HG03045 (cell line): ENCODE measurements at regions not wholly inside any gene's neighbourhood (a gene's known extent, or its start where the extent isn't known, plus 50 kb on each side); places are given as distances from the start of the nearest gene placed in this dataset.
"Not testable (repeated sequence)": the region's sequence is repeated elsewhere in the genome, so short reads cannot be mapped to it uniquely, and the experiment has no call there.

Experiments
- ATAC-seq: cut with Tn5 transposase; IDR thresholded peaks from one replicate; pipeline ENCODE4 v1.9.1; 2021; ENCODE audit warnings: mild to moderate bottlenecking, moderate library complexity; ENCODE audit not compliant: unreplicated experiment

- no peak for ATAC-seq
These were observed 70.5 kb upstream of the PTCH1 start for GRCh38 chr9:95587021-95587964.

- no peak for ATAC-seq
These were observed 69.6 kb upstream of the PTCH1 start for GRCh38 chr9:95586326-95586725.

DNA sequence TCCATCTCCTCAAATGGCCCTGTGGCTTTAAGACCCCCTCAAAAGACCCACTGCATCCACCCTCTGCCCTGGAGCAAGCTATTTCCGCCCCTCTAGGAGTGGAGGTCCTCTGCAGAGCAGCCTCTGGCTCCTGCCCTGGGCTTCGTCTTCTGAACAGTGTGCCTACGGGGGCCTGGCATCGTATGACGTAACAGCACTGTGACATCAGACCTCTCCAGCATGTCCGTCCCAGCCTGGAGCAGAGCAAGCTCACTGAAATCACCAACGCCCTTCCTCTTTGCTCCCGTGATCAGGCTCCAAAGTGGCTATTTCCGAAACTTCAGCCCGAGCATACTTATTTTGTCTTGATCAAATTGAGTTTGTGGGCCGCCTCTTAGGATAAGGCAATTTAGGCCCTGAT is 69.1 kb upstream of the PTCH1 start:
- no peak for ATAC-seq

DNA sequence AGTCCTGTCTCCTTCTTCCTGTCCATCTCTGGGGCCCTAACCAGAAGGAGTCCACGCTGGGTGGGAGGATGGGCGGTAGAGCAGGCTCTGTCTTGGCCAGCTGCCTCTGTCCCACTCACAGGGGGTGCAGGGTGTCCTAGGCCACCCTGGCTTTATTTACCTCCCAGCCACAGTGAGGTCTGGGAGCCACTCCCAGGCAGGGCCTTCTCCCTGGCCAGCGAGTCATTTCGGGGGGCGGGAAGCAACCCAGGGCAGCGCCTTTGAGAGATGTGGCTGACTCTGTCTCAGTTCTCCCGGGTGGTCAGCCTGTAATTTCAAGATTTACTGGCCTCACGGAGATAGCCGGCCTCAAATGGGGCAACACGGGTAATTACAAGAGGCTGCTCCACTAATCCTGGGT is 67.4 kb upstream of the PTCH1 start:
- no peak for ATAC-seq

GRCh38 chr9:95581900-95582299 is 65.1 kb upstream of the PTCH1 start:
- no peak for ATAC-seq

- no peak for ATAC-seq
These were observed 64.3 kb upstream of the PTCH1 start for GRCh38 chr9:95580812-95581761.

GRCh38 chr9:95574866-95575553 is 58.2 kb upstream of the PTCH1 start:
- no peak for ATAC-seq

GRCh38 chr9:95574176-95574575 is 57.4 kb upstream of the PTCH1 start:
- ATAC-seq, result no peak

- ATAC-seq, result no peak
These were observed 56.7 kb upstream of the PTCH1 start for GRCh38 chr9:95573463-95573862.

DNA sequence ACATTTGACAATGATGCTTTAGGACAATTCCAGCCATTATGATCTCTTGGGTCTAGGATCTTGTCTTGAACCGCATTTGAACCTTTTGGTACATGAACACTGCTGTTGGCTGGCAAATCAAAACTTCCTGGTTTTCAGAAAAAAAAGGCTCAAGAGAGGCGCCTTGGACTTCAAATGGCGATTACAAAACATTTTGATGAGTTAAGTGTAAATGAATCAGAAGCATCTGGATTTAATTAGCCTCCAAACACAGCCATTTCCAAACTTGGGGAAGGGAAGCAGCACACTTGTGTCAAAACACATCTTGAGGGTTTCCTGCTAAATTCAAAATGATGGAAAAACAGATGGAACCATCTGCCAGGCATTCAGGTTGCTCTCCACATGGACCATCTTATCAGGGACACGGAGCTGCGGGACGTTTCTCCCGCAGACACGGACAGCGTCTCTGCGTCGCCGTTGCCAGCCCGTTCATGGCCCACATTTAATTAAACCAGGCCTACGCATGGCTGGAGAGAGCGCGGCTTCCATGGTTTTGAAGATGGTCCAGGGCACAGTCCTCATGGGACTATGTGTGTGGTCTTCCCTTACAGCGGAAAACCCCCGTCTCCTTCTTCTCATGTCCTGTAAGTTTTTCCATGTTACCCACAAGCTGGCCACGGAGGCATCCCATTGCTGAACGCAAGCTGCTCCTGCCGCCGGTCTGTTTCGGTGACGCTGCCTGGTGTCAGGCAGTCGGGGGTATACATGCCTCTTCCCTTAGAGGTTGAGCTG is 55.8 kb upstream of the PTCH1 start:
- no peak for ATAC-seq

DNA sequence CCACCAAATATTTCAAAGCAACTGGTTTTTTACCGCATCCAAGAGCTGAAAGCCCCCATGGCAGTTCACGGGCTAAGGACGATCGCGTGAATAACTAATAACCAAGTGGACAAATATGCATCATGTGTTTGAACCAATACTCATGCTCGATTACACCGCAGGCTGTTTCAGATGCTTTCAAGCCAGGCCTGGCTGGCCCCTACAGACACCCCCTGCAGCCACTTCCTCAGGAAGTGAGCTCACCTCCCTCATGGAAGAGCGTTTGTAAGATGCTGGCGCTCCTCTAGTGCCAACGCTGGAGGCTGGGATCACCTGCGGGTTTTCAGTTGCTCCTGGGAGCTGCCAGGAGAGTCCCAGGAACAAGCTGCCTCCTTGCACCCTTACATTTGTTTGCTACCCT is 53.9 kb upstream of the PTCH1 start:
- no peak for ATAC-seq

GRCh38 chr9:95570150-95570549 is 53.4 kb upstream of the PTCH1 start:
- ATAC-seq, result no peak

DNA sequence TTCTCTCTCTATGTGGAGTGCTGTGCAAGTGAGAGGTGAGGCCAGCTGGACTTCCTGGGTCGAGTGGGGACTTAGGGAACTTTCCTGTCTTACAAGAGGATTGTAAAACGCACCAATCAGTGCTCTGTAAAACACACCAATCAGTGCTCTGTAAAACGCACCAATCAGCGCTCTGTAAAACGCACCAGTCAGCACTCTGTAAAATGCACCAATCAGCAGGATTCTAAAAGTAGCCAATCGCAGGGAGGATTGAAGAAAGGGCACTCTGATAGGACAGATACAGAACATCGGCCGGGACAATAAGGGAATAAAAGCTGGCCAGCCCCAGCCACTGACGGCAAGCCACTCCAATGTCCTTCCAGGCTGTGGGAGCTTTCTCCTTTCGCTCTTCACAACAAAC is 52.0 kb upstream of the PTCH1 start:
- ATAC-seq, result not testable (repeated sequence)
